OCI-LY1 (cell line): ENCODE measurements at regions not wholly inside any gene's neighbourhood (a gene's known extent, or its start where the extent isn't known, plus 50 kb on each side); places are given as distances from the start of the nearest gene placed in this dataset.

Experiments
- H2AFZ ChIP-seq: fragments of 200-600 bp; sonication (generic), shearing (Covaris generic); 2 replicates; pipeline ENCODE4 v1.6.0; 2014; ENCODE audit warnings: antibody characterized with exemption, mild to moderate bottlenecking, low read length
- H3F3A ChIP-seq: fragments of 200-600 bp; sonication (generic), shearing (Covaris generic); 2 replicates; pipeline ENCODE4 v1.6.0; 2014; ENCODE audit warnings: mild to moderate bottlenecking, antibody characterized with exemption, low read length, moderate library complexity; ENCODE audit not compliant: insufficient read depth
- H3K27ac ChIP-seq: fragments of 200-600 bp; sonication (generic); 2 replicates; pipeline ENCODE4 v1.5.1; 2014; ENCODE audit warnings: low read length, mixed run types, mild to moderate bottlenecking, low read depth; ENCODE audit not compliant: poor library complexity, severe bottlenecking
- H3K27me3 ChIP-seq: fragments of 200-600 bp; sonication (generic); 2 replicates; pipeline ENCODE4 v1.6.0; 2014; ENCODE audit warnings: antibody characterized with exemption, mild to moderate bottlenecking, low read length, moderate library complexity; ENCODE audit not compliant: insufficient read depth
- H3K36me3 ChIP-seq: fragments of 200-600 bp; sonication (generic); 2 replicates; pipeline ENCODE4 v1.6.1; 2014; ENCODE audit warnings: mild to moderate bottlenecking, antibody characterized with exemption, low read length, moderate library complexity, mixed read lengths; ENCODE audit not compliant: insufficient read depth
- H3K4me1 ChIP-seq: fragments of 200-600 bp; sonication (generic); 2 replicates; pipeline ENCODE4 v1.5.1; 2014; ENCODE audit warnings: mild to moderate bottlenecking, low read length, moderate library complexity; ENCODE audit not compliant: insufficient read depth, severe bottlenecking
- H3K4me2 ChIP-seq: fragments of 200-600 bp; sonication (generic), shearing (Covaris generic); 2 replicates; pipeline ENCODE4 v1.6.1; 2014; ENCODE audit warnings: low read length
- H3K4me3 ChIP-seq: fragments of 200-600 bp; sonication (generic); 2 replicates; pipeline ENCODE4 v1.5.1; 2014; ENCODE audit warnings: low read length, low read depth, mild to moderate bottlenecking, mixed read lengths; ENCODE audit not compliant: poor library complexity, severe bottlenecking
- H3K79me2 ChIP-seq: fragments of 200-600 bp; shearing (Covaris generic); 2 replicates; pipeline ENCODE4 v1.6.1; 2016; ENCODE audit warnings: mixed run types, low read length, mixed read lengths; ENCODE audit not compliant: insufficient read depth
- H3K9ac ChIP-seq: fragments of 200-600 bp; sonication (generic), shearing (Covaris generic); 2 replicates; pipeline ENCODE4 v1.6.1; 2014; ENCODE audit warnings: mild to moderate bottlenecking, low read length, mixed read lengths
- H3K9me2 ChIP-seq: fragments of 200-600 bp; sonication (generic), shearing (Covaris generic); 2 replicates; pipeline ENCODE4 v1.6.1; 2014; ENCODE audit warnings: low read depth, mild to moderate bottlenecking, low read length, mixed read lengths
- H3K9me3 ChIP-seq: fragments of 200-600 bp; shearing (Covaris generic); 2 replicates; pipeline ENCODE4 v1.6.1; 2014; ENCODE audit warnings: low read length, mixed read lengths
- H4K20me1 ChIP-seq: fragments of 200-600 bp; sonication (generic), shearing (Covaris generic); 2 replicates; pipeline ENCODE4 v1.6.0; 2016; ENCODE audit warnings: mild to moderate bottlenecking, low read length; ENCODE audit not compliant: insufficient read depth
- CTCF ChIP-seq: fragments of 200-600 bp; sonication (generic), shearing (Covaris generic); IDR thresholded peaks from 2 replicates; pipeline ENCODE4 v1.5.1; 2017; ENCODE audit warnings: mild to moderate bottlenecking, antibody characterized with exemption, low read length, moderate library complexity, mixed read lengths
- EZH2 ChIP-seq: fragments of 200-600 bp; sonication (generic), shearing (Covaris generic); IDR thresholded peaks from 2 replicates; pipeline ENCODE4 v1.8.0; 2017; ENCODE audit warnings: borderline replicate concordance, mixed run types, mild to moderate bottlenecking, antibody characterized with exemption, low read length, moderate library complexity, mixed read lengths

DNA sequence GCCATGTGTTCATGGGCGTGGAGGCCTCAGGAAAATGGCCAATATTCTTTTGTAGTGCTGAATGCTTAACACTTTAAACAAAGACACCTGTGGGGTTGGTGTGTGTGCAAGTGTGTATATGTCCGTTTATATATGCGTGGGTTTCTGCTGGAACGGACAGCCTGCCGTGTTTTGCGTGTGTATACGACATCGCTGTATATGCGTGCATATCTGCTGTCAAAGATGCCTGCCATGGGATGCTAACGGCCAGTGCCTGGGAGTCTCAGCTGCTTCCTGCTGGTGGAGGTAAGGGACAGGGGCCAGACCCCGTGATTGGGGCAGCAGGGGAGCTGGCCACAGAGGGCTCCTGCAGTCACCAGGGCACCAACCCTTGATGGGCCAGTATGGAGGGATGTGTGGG lies 216.3 kb upstream of the SHH start:
- Histone ChIP-seq H2AFZ (no peak overlapping the region), H4K20me1 (no peaks in the 10 kb centered on the region), H3K27ac (no peak overlapping the region), H3K4me2 (no peak overlapping the region), H3K9me2 (no peaks in the 10 kb centered on the region), H3K9ac (no peak overlapping the region), H3K4me1 (no peaks in the 10 kb centered on the region), H3K27me3 (no peaks in the 10 kb centered on the region), H3K36me3 (no peaks in the 10 kb centered on the region), H3K4me3 (no peak overlapping the region), H3K79me2 (no peaks in the 10 kb centered on the region), H3K9me3 (no peaks in the 10 kb centered on the region), H3F3A (no peaks in the 10 kb centered on the region)
- TF ChIP-seq CTCF (no peak), EZH2 (no peak)

GRCh38 chr7:156027821-156028220 lies 215.6 kb upstream of the SHH start:
- Histone ChIP-seq H3K27me3 (no peaks in the 10 kb centered on the region), H3K4me1 (no peaks in the 10 kb centered on the region), H3K4me2 (no peak overlapping the region), H3K9me3 (no peaks in the 10 kb centered on the region), H3F3A (no peaks in the 10 kb centered on the region), H3K27ac (no peak overlapping the region), H3K4me3 (no peak overlapping the region), H3K36me3 (no peaks in the 10 kb centered on the region), H3K79me2 (no peaks in the 10 kb centered on the region), H3K9me2 (no peaks in the 10 kb centered on the region), H4K20me1 (no peaks in the 10 kb centered on the region), H3K9ac (no peak overlapping the region), H2AFZ (no peak overlapping the region)
- no peak for TF ChIP-seq CTCF
- no peak for TF ChIP-seq EZH2

GRCh38 chr7:156026603-156027002 lies 214.3 kb upstream of the SHH start:
- H3K79me2 ChIP-seq = no peaks in the 10 kb centered on the region
- no peak overlapping the region for H3K4me3 ChIP-seq
- H4K20me1 ChIP-seq = no peaks in the 10 kb centered on the region
- no peak for TF ChIP-seq CTCF
- no peak for TF ChIP-seq EZH2
- no peak overlapping the region for H3K27ac ChIP-seq
- no peaks in the 10 kb centered on the region for H3K9me3 ChIP-seq
- no peaks in the 10 kb centered on the region for H3K36me3 ChIP-seq
- H3K9ac ChIP-seq = no peak overlapping the region
- no peaks in the 10 kb centered on the region for H3K9me2 ChIP-seq
- no peaks in the 10 kb centered on the region for H3K27me3 ChIP-seq
- H3K4me2 ChIP-seq = no peak overlapping the region
- H3F3A ChIP-seq = no peaks in the 10 kb centered on the region
- no peaks in the 10 kb centered on the region for H3K4me1 ChIP-seq
- no peak overlapping the region for H2AFZ ChIP-seq
